Activated B cell treated with CpG ODN at 0.5 μM for 24 hours (primary cell): ENCODE measurements at regions not wholly inside any gene's neighbourhood (a gene's known extent, or its start where the extent isn't known, plus 50 kb on each side); places are given as distances from the start of the nearest gene placed in this dataset.

ENCODE experiments used
- ATAC-seq: fragments of 200-7000 bp; cut with Tn5 transposase; one replicate; pipeline ENCODE4 v1.10.0; 2021; ENCODE audit warnings: low read depth, mild to moderate bottlenecking, moderate library complexity
- CTCF ChIA-PET: fragments of 350-600 bp; sonication (Branson Sonifier 250); formaldehyde crosslinking; loops from one replicate; lab custom pipeline; 2021; ENCODE audit warnings: antibody characterized with exemption; lab: Charles Lee
- POLR2A ChIA-PET: fragments of 350-600 bp; sonication (Branson Sonifier 250); formaldehyde crosslinking; loops from one replicate; lab custom pipeline; 2021; ENCODE audit warnings: antibody characterized with exemption; lab: Charles Lee
- DNase-seq: peaks from one replicate; pipeline ENCODE4 v3.0.0; 2022
- H3K27ac Mint-ChIP-seq: one replicate; pipeline ENCODE4 v1.8.0; 2020; ENCODE audit warnings: mixed read lengths
- H3K27me3 Mint-ChIP-seq: one replicate; pipeline ENCODE4 v1.8.0; 2021; ENCODE audit warnings: mixed read lengths
- H3K36me3 Mint-ChIP-seq: one replicate; pipeline ENCODE4 v1.8.0; 2021; ENCODE audit warnings: low read depth, mixed read lengths
- H3K4me1 Mint-ChIP-seq: one replicate; pipeline ENCODE4 v1.8.0; 2021; ENCODE audit warnings: mixed read lengths
- H3K4me3 Mint-ChIP-seq: one replicate; pipeline ENCODE4 v1.8.0; 2020; ENCODE audit warnings: mild to moderate bottlenecking, mixed read lengths
- H3K9me3 Mint-ChIP-seq: one replicate; pipeline ENCODE4 v1.8.0; 2020; ENCODE audit warnings: mixed read lengths
- intact Hi-C: fragments of 100-400 bp; cut with micrococcal nuclease; formaldehyde crosslinking; loops from one replicate; pipeline ENCODE4 v1.15.1; 2024
- TF ChIP-seq, protein P1 (sequence below): fragments of 200-600 bp; IDR thresholded peaks from one replicate; pipeline ENCODE4 v1.8.0; 2022; ENCODE audit warnings: antibody characterized with exemption, mild to moderate bottlenecking

DNA sequence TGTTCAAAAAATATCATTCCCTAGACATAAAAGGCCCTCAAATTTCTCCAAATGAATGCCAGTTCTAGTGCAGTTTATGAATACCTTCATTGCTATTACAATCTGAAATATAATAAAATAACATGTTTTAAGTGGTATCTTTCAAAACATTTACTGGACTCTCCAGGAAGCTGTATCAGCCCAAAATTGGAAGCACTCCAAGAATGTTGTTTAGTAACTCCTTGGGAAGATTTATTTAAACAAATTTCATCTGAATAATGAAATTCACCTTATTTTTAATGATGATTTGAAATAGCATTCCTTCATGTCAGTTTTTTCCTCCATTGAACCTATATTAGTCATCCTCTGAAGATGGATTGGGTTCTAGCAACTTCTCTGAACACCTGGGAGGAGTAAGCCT is 217.2 kb upstream of the PCDH18 start:
- no peaks in the 10 kb centered on the region for H3K4me1 Mint-ChIP-seq

GRCh38 chr4:137748616-137749015 is 216.3 kb upstream of the PCDH18 start:
- no peak for DNase-seq
- no peaks in the 10 kb centered on the region for H3K36me3 Mint-ChIP-seq
- H3K4me3 Mint-ChIP-seq = no peak overlapping the region
- intact Hi-C loops = no loop called here
- no peak overlapping the region for H3K27ac Mint-ChIP-seq
- ATAC-seq = no peak
- peaks cover 3% of the 10 kb centered on the region for H3K9me3 Mint-ChIP-seq
- H3K27me3 Mint-ChIP-seq = no peaks in the 10 kb centered on the region
- ChIA-PET POLR2A (no interaction called here), CTCF (no interaction called here)
- TF ChIP-seq, protein P1, sequence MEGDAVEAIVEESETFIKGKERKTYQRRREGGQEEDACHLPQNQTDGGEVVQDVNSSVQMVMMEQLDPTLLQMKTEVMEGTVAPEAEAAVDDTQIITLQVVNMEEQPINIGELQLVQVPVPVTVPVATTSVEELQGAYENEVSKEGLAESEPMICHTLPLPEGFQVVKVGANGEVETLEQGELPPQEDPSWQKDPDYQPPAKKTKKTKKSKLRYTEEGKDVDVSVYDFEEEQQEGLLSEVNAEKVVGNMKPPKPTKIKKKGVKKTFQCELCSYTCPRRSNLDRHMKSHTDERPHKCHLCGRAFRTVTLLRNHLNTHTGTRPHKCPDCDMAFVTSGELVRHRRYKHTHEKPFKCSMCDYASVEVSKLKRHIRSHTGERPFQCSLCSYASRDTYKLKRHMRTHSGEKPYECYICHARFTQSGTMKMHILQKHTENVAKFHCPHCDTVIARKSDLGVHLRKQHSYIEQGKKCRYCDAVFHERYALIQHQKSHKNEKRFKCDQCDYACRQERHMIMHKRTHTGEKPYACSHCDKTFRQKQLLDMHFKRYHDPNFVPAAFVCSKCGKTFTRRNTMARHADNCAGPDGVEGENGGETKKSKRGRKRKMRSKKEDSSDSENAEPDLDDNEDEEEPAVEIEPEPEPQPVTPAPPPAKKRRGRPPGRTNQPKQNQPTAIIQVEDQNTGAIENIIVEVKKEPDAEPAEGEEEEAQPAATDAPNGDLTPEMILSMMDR = no peak
- H3K4me1 Mint-ChIP-seq = no peaks in the 10 kb centered on the region

More for the DNA sequence above, 217.2 kb upstream of the PCDH18 start:
- TF ChIP-seq, protein P1 = no peak
- CTCF ChIA-PET = no interaction called here
- H3K4me3 Mint-ChIP-seq = no peak overlapping the region
- POLR2A ChIA-PET = no interaction called here
- H3K27ac Mint-ChIP-seq = no peak overlapping the region
- ATAC-seq (no peak), DNase-seq (no peak)
- peaks cover 3% of the 10 kb centered on the region for H3K9me3 Mint-ChIP-seq
- intact Hi-C loops = no loop called here
- no peaks in the 10 kb centered on the region for H3K36me3 Mint-ChIP-seq
- no peaks in the 10 kb centered on the region for H3K27me3 Mint-ChIP-seq

DNA sequence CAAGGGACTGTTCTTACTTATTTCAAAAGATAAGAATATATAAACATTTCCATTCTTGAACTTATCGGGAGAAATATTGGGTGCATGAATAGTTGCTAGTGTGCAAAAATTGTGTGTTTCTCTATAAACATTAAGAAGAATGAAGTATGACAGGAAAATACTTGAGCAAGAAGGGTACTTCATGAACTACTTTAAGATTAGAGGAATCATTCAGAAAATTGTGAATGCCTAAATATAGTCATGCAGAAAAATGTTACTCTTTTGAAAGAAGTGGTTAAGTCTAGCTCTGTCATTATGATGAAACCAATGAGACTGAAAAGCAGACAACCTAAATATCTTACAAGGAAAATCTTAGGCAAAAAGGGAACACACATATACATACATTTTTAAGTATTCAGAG is 207.8 kb upstream of the PCDH18 start:
- Mint-ChIP-seq H3K4me1 (no peaks in the 10 kb centered on the region), H3K27me3 (no peaks in the 10 kb centered on the region), H3K36me3 (no peaks in the 10 kb centered on the region), H3K27ac (no peak overlapping the region), H3K9me3 (no peaks in the 10 kb centered on the region), H3K4me3 (no peak overlapping the region)
- CTCF ChIA-PET = no interaction called here
- intact Hi-C loops = no loop called here
- ATAC-seq = no peak
- TF ChIP-seq, protein P1 = no peak
- no peak for DNase-seq
- POLR2A ChIA-PET = no interaction called here

DNA sequence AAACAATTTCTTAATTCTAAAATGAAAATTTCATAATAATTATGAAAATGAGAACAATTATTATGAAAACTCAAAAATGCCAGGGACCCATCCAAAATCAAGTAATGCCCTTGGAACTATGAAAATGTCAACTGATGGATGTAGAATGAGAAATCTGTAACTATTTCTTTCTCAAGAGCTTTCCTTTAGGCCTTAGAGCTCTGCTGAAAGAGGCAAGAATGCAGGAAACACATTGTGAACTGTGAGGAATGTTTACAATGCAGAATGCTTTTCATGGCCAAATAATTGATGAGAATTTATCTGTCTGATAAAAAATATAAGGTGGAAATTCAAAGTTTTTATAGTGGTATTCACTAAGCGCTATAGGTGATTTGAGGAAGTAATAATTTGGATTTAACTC is 207.1 kb upstream of the PCDH18 start:
- POLR2A ChIA-PET = no interaction called here
- Mint-ChIP-seq H3K4me1 (no peaks in the 10 kb centered on the region), H3K36me3 (no peaks in the 10 kb centered on the region), H3K27ac (no peak overlapping the region), H3K4me3 (no peak overlapping the region), H3K9me3 (no peaks in the 10 kb centered on the region), H3K27me3 (no peaks in the 10 kb centered on the region)
- intact Hi-C loops = no loop called here
- DNase-seq = no peak
- TF ChIP-seq, protein P1 = no peak
- ATAC-seq = no peak
- CTCF ChIA-PET = no interaction called here

GRCh38 chr4:137738375-137738990 is 206.2 kb upstream of the PCDH18 start:
- ChIA-PET POLR2A (no interaction called here), CTCF (no interaction called here)
- Mint-ChIP-seq H3K27me3 (no peaks in the 10 kb centered on the region), H3K9me3 (no peaks in the 10 kb centered on the region), H3K4me3 (no peak overlapping the region), H3K27ac (no peak overlapping the region), H3K36me3 (no peaks in the 10 kb centered on the region), H3K4me1 (no peaks in the 10 kb centered on the region)
- TF ChIP-seq, protein P1 = no peak
- intact Hi-C loops = no loop called here
- no peak for DNase-seq
- ATAC-seq = no peak
